ENCODE measurements at regions not wholly inside any gene's neighbourhood (a gene's known extent, or its start where the extent isn't known, plus 50 kb on each side); places are given as distances from the start of the nearest gene placed in this dataset.
A peak's percentile ranks its signal among the peaks of the same experiment; 100 is the strongest.

DNA sequence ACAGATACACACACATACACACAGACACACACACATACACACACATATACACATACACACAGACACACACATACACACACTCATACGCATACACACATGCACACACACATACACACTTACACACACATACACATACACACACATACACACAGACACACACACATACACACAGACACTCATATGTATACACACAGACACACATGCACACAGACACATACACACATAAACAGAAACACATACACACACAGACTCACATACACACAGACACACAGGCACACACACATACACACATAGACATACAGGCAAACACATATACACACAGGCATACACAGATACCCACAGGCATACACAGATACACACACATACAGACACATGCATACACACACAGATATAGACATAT, 143.9 kb upstream of the LYZL2 start:
- no peaks in the 10 kb centered on the region for H3K4me1 Mint-ChIP-seq
- DNase-seq (ENCODE audit: low read depth, low spot score) = no peak
- H3K9me3 Mint-ChIP-seq = peaks cover 7% of the 10 kb centered on the region
- H3K4me3 Mint-ChIP-seq = no peak overlapping the region
- no peak overlapping the region for H3K27ac Mint-ChIP-seq (ENCODE audit: unreplicated experiment)
- TF ChIP-seq, protein P1, sequence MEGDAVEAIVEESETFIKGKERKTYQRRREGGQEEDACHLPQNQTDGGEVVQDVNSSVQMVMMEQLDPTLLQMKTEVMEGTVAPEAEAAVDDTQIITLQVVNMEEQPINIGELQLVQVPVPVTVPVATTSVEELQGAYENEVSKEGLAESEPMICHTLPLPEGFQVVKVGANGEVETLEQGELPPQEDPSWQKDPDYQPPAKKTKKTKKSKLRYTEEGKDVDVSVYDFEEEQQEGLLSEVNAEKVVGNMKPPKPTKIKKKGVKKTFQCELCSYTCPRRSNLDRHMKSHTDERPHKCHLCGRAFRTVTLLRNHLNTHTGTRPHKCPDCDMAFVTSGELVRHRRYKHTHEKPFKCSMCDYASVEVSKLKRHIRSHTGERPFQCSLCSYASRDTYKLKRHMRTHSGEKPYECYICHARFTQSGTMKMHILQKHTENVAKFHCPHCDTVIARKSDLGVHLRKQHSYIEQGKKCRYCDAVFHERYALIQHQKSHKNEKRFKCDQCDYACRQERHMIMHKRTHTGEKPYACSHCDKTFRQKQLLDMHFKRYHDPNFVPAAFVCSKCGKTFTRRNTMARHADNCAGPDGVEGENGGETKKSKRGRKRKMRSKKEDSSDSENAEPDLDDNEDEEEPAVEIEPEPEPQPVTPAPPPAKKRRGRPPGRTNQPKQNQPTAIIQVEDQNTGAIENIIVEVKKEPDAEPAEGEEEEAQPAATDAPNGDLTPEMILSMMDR (conservative IDR thresholded peaks at IDR 0.05) = no peak
- no peaks in the 10 kb centered on the region for H3K27me3 Mint-ChIP-seq (ENCODE audit: low read depth)
- peaks cover 11% of the 10 kb centered on the region for H3K36me3 Mint-ChIP-seq (ENCODE audit: low read depth)

DNA sequence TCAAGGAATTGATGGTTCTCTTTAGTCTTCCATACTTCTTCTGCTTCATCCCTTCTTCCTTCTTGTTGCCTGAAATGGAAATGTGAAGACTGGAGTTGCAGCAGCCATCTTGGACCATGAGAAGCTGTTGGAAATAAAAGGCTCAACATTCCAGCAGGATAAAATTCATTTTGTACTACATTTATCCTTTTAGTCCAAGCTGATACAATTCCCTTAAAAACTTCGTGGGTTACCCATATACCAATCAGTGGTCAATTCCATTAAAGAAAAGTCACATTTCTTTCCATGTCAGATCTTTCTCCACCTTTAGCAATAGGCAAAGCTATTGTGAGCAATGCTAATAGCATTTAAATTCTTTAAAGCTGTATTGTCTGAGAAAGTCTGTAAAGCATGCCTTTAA, 141.3 kb upstream of the LYZL2 start:
- H3K36me3 Mint-ChIP-seq (ENCODE audit: low read depth) = peaks cover 18% of the 10 kb centered on the region
- peaks cover 7% of the 10 kb centered on the region for H3K9me3 Mint-ChIP-seq
- DNase-seq (ENCODE audit: low read depth, low spot score) = no peak
- no peaks in the 10 kb centered on the region for H3K27me3 Mint-ChIP-seq (ENCODE audit: low read depth)
- TF ChIP-seq, protein P1 (conservative IDR thresholded peaks at IDR 0.05) = no peak
- peaks cover 4% of the 10 kb centered on the region for H3K4me1 Mint-ChIP-seq
- no peak overlapping the region for H3K4me3 Mint-ChIP-seq
- no peak overlapping the region for H3K27ac Mint-ChIP-seq (ENCODE audit: unreplicated experiment)

DNA sequence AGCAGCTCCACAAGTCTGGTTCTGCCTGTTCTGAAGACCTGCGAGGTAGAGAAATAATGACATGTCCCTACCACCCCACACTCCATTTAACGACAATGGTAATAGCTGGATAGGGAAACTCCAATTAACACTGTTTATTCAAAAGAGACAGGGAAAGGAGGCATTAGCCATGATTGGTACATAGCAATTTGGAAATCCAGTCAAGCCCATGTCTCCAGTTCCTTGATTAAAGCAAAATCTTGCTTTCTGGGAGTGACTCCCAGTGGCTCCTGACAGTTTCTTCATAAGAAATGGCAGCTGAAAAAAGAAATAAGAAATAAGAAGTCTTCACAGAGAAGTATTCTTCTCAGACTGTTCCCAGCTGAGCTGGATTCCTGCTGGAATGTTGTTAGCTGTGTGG, 140.7 kb upstream of the LYZL2 start:
- TF ChIP-seq, protein P1 (conservative IDR thresholded peaks at IDR 0.05) = no peak
- Mint-ChIP-seq H3K9me3 (peaks cover 7% of the 10 kb centered on the region), H3K36me3 (ENCODE audit: low read depth) (peaks cover 18% of the 10 kb centered on the region), H3K4me3 (no peak overlapping the region), H3K27me3 (ENCODE audit: low read depth) (no peaks in the 10 kb centered on the region), H3K27ac (ENCODE audit: unreplicated experiment) (no peak overlapping the region), H3K4me1 (peaks cover 4% of the 10 kb centered on the region)
- no peak for DNase-seq (ENCODE audit: low read depth, low spot score)

DNA sequence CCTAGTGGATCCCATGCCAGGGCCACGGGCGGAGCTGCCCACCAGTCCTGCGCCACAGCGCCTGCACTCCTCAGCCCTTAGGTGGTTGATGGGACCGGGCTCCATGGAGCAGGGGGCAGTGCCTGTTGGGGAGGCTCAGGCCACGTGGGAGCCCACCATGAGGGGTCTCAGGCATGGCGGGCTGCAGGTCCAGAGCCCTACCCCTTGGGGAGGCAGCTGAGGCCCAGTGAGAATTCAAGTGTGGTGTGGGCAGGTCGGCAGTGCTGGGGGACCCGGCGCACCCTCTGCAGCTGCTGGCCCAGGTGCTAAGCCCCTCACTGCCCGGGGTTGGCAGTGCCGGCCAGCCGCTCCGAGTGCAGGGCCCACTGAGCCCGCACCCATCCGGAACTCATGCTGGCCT, 139.8 kb upstream of the LYZL2 start:
- TF ChIP-seq, protein P1 (conservative IDR thresholded peaks at IDR 0.05) = no peak
- Mint-ChIP-seq H3K9me3 (peaks cover 7% of the 10 kb centered on the region), H3K27me3 (ENCODE audit: low read depth) (no peaks in the 10 kb centered on the region), H3K27ac (ENCODE audit: unreplicated experiment) (no peak overlapping the region), H3K4me1 (peaks cover 4% of the 10 kb centered on the region), H3K4me3 (no peak overlapping the region), H3K36me3 (ENCODE audit: low read depth) (peaks cover 18% of the 10 kb centered on the region)
- DNase-seq (ENCODE audit: low read depth, low spot score) = no peak

DNA sequence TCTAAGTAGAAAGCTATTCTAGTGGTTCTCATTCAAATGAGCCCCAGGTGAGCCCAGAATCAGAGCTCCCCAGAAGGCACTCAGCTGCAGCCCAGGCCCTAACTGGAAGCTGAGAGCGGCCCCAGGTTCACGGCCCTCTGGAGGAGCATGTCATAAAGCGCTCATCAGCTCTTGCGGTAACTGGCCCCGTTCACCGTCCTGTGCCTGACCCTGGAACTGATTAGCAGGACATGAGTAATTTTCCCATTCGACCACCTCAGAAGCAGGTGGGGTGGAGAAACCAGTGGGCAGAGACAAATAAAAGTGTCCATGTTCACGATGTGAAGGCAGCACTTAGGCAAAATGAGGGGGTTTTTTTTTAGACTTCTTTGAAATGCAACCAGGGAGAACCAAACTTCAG, 136.1 kb upstream of the LYZL2 start:
- H3K9me3 Mint-ChIP-seq = no peaks in the 10 kb centered on the region
- peaks cover 9% of the 10 kb centered on the region for H3K36me3 Mint-ChIP-seq (ENCODE audit: low read depth)
- H3K4me1 Mint-ChIP-seq = peaks cover 4% of the 10 kb centered on the region
- H3K27me3 Mint-ChIP-seq (ENCODE audit: low read depth) = no peaks in the 10 kb centered on the region
- H3K4me3 Mint-ChIP-seq = no peak overlapping the region
- no peak for DNase-seq (ENCODE audit: low read depth, low spot score)
- peak overlapping the region; percentile 62 for H3K27ac Mint-ChIP-seq (ENCODE audit: unreplicated experiment)
- TF ChIP-seq, protein P1 (conservative IDR thresholded peaks at IDR 0.05) = no peak
